HCT116 (cell line): ENCODE measurements at regions not wholly inside any gene's neighbourhood (a gene's known extent, or its start where the extent isn't known, plus 50 kb on each side); places are given as distances from the start of the nearest gene placed in this dataset.

Source experiments
- CEBPB ChIP-seq: IDR thresholded peaks from 2 replicates; pipeline ENCODE4 v1.6.1; 2012; ENCODE audit warnings: low read depth
- EGR1 ChIP-seq: IDR thresholded peaks from 2 replicates; pipeline ENCODE4 v1.6.1; 2012; ENCODE audit warnings: low read depth
- EZH2 ChIP-seq: fragments of 200-600 bp; sonication (generic); IDR thresholded peaks from 2 replicates; pipeline ENCODE4 v1.6.1; 2017; ENCODE audit warnings: antibody characterized with exemption, mixed run types
- EZH2phosphoT487 ChIP-seq: fragments of 200-600 bp; IDR thresholded peaks from 2 replicates; pipeline ENCODE4 v1.6.1; 2018; ENCODE audit warnings: antibody characterized with exemption, borderline replicate concordance
- FOSL1 ChIP-seq: IDR thresholded peaks from 2 replicates; pipeline ENCODE4 v1.6.1; 2012; ENCODE audit warnings: low read depth
- MAX ChIP-seq: IDR thresholded peaks from 2 replicates; pipeline ENCODE4 v1.6.1; 2012
- POLR2A ChIP-seq: IDR thresholded peaks from 2 replicates; pipeline ENCODE4 v1.7.0; 2011; ENCODE audit warnings: borderline replicate concordance; ENCODE audit not compliant: insufficient read depth, insufficient read length; ENCODE audit errors: extremely low read depth
- RAD21 ChIP-seq: IDR thresholded peaks from 2 replicates; pipeline ENCODE4 v1.6.1; 2012; ENCODE audit warnings: low read depth, mild to moderate bottlenecking
- REST ChIP-seq: IDR thresholded peaks from 2 replicates; pipeline ENCODE4 v1.6.1; 2012; ENCODE audit warnings: low read depth
- ZNF274 ChIP-seq: fragments of 200-500 bp; sonication (Bioruptor generic); IDR thresholded peaks from 2 replicates; pipeline ENCODE4 v1.6.1; 2014; ENCODE audit warnings: mild to moderate bottlenecking, low read depth, low read length, inconsistent platforms
- TF ChIP-seq, protein P1 (sequence below), 3 experiments: fragments of 200-600 bp in 1 of 3; sonication (generic) in 1 of 3; IDR thresholded peaks in 2 of 3; conservative IDR thresholded peaks in 1 of 3; 2 replicates each; pipeline ENCODE4 v1.5.1; 2012 to 2017; ENCODE audit warnings: low read depth in 2 of 3, low read length in 2 of 3, antibody characterized with exemption in 1 of 3, borderline replicate concordance in 1 of 3, control low read depth in 1 of 3, mild to moderate bottlenecking in 1 of 3, mixed read lengths in 1 of 3, mixed run types in 1 of 3, moderate library complexity in 1 of 3; ENCODE audit not compliant: insufficient read depth in 1 of 3

- TF ChIP-seq RAD21 (no peak), EZH2 (no peak), EZH2phosphoT487 (no peak), MAX (no peak), CEBPB (no peak), REST (no peak), EGR1 (no peak), FOSL1 (no peak), ZNF274 (no peak), POLR2A (no peak)
- TF ChIP-seq, protein P1, sequence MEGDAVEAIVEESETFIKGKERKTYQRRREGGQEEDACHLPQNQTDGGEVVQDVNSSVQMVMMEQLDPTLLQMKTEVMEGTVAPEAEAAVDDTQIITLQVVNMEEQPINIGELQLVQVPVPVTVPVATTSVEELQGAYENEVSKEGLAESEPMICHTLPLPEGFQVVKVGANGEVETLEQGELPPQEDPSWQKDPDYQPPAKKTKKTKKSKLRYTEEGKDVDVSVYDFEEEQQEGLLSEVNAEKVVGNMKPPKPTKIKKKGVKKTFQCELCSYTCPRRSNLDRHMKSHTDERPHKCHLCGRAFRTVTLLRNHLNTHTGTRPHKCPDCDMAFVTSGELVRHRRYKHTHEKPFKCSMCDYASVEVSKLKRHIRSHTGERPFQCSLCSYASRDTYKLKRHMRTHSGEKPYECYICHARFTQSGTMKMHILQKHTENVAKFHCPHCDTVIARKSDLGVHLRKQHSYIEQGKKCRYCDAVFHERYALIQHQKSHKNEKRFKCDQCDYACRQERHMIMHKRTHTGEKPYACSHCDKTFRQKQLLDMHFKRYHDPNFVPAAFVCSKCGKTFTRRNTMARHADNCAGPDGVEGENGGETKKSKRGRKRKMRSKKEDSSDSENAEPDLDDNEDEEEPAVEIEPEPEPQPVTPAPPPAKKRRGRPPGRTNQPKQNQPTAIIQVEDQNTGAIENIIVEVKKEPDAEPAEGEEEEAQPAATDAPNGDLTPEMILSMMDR (IDR thresholded peaks at IDR 0.05 in 2 of 3, conservative IDR thresholded peaks at IDR 0.05 in 1 of 3; ENCODE audit: borderline replicate concordance in 1 of 3, insufficient read depth in 1 of 3, low read depth in 2 of 3, low read length in 2 of 3), result no peak
Observed at GRCh38 chr6:105458551-105458950, 55.7 kb upstream of the PREP start.
